ENCODE measurements at regions not wholly inside any gene's neighbourhood (a gene's known extent, or its start where the extent isn't known, plus 50 kb on each side); places are given as distances from the start of the nearest gene placed in this dataset.

GRCh38 chr9:129237803-129238202, 59.7 kb upstream of the IER5L start:
- no peak overlapping the region for H3K4ac ChIP-seq (replicated peaks; ENCODE audit: insufficient read length, low read depth, low read length)
- peaks cover 3% of the 10 kb centered on the region; the same call in 1 of the 2 replicates for H3K23me2 ChIP-seq (ENCODE audit: low read depth, low read length)
- H3K14ac ChIP-seq (ENCODE audit: insufficient read length) = no peak overlapping the region
- no peak overlapping the region for H3K9ac ChIP-seq (replicated peaks in 1 of 4; ENCODE audit: extremely low read depth in 1 of 4, low read depth in 3 of 4, low read length in 3 of 4)
- H3K18ac ChIP-seq (ENCODE audit: extremely low read depth, low read length) = no peak overlapping the region
- no peak for FAIRE-seq
- no peak overlapping the region for H2AK5ac ChIP-seq (ENCODE audit: low read depth, low read length)
- H3K23ac ChIP-seq (ENCODE audit: insufficient read length) = no peak overlapping the region
- no peak overlapping the region for H4K8ac ChIP-seq (ENCODE audit: extremely low read depth, insufficient read depth, low read length)
- peaks cover 0 to 3% of the 10 kb centered on the region in 2 experiments for H4K20me1 ChIP-seq (replicated peaks in 1 of 2; ENCODE audit: control insufficient read depth in 1 of 2, insufficient read depth in 2 of 2, low read length in 2 of 2)
- no peak for TF ChIP-seq RXRA (IDR thresholded peaks at IDR 0.05; ENCODE audit: insufficient read depth, low read depth, low read length)
- TF ChIP-seq E2F6 (IDR thresholded peaks at IDR 0.05) = no peak
- no peak for TF ChIP-seq SAP30 (IDR thresholded peaks at IDR 0.05; ENCODE audit: insufficient read depth, insufficient replicate concordance, low read length)
- no peak for TF ChIP-seq TAF1 (IDR thresholded peaks at IDR 0.05; ENCODE audit: low read depth, low read length)
- TF ChIP-seq NRF1 (IDR thresholded peaks at IDR 0.05; ENCODE audit: low read depth, low read length) = no peak
- H3K27ac ChIP-seq (ENCODE audit: low read depth, low read length) = no peak overlapping the region
- 76% methylated on average over 2 of the region's 2 CpGs; no CpG with 5 or more reads in 1 of the 2 experiments for WGBS, 2 experiments (ENCODE audit: extremely low coverage in 1 of 2, insufficient coverage in 1 of 2, insufficient read length in 1 of 2, insufficient replicate concordance in 2 of 2, low coverage in 1 of 2, low lambda C conversion rate in 2 of 2, missing lambda C conversion rate in 1 of 2)
- H3K4me2 ChIP-seq (ENCODE audit: insufficient read depth in 1 of 2, low read depth in 2 of 2, low read length in 2 of 2) = no peak overlapping the region
- ChIA-PET POLR2A (ENCODE audit: partially characterized antibody) (interaction anchor here (1.1 to 1.8 kb wide), 6 partner anchors 10 to 108 kb away, joined by 3 to 7 read pairs (median 4); no protein-coding TSS in a partner anchor), CTCF (ENCODE audit: partially characterized antibody) (interaction anchor here (0.6 to 3.1 kb wide), 13 partner anchors 8 to 387 kb away, joined by 3 to 14 read pairs (median 4); no protein-coding TSS in a partner anchor)
- no peak overlapping the region for H2BK15ac ChIP-seq (ENCODE audit: low read length)
- H2BK20ac ChIP-seq (ENCODE audit: low read length) = no peak overlapping the region
- H4K5ac ChIP-seq (ENCODE audit: insufficient read length, low read depth, low read length) = no peak overlapping the region
- no peak overlapping the region for H2BK12ac ChIP-seq (ENCODE audit: low read depth, low read length)
- no peaks in the 10 kb centered on the region for H3K79me1 ChIP-seq (ENCODE audit: low read depth, low read length)
- peaks cover 0 to 4% (median 0%) of the 10 kb centered on the region in 4 experiments; a peak in 2 of 7 replicates for H3K27me3 ChIP-seq (replicated peaks in 1 of 4; ENCODE audit: control insufficient read depth in 3 of 4, extremely low read depth in 1 of 4, insufficient read depth in 3 of 4, low read length in 3 of 4)
- H3K56ac ChIP-seq (replicated peaks; ENCODE audit: insufficient read length, low read depth, low read length) = no peak overlapping the region
- H2BK120ac ChIP-seq (replicated peaks; ENCODE audit: low read depth, low read length) = no peak overlapping the region
- H2AFZ ChIP-seq (ENCODE audit: low read length) = no peak overlapping the region
- H3K9me3 ChIP-seq (ENCODE audit: insufficient read depth in 2 of 2, low read depth in 1 of 2, low read length in 1 of 2) = no peaks in the 10 kb centered on the region
- no peak overlapping the region for H2BK5ac ChIP-seq (ENCODE audit: low read depth, low read length)
- no peak overlapping the region for H3K4me3 ChIP-seq (ENCODE audit: extremely low read depth in 1 of 4, insufficient read depth in 2 of 4, low read depth in 3 of 4, low read length in 4 of 4)
- no peaks in the 10 kb centered on the region for H3K36me3 ChIP-seq (ENCODE audit: control insufficient read depth in 2 of 4, insufficient read depth in 4 of 4, low read length in 3 of 4)
- H3K79me2 ChIP-seq (ENCODE audit: control insufficient read depth in 1 of 2, insufficient read depth in 2 of 2, low read length in 2 of 2) = no peaks in the 10 kb centered on the region
- no peak overlapping the region for H4K91ac ChIP-seq (replicated peaks; ENCODE audit: insufficient read length, low read length)
- no peak for DNase-seq (ENCODE audit: low read depth in 1 of 2, low spot score in 2 of 2)
- H3K4me1 ChIP-seq (replicated peaks in 1 of 4; ENCODE audit: control insufficient read depth in 3 of 4, insufficient read depth in 4 of 4, low read length in 3 of 4) = peaks cover 0 to 10% (median 4%) of the 10 kb centered on the region in 4 experiments; a peak in 5 of 7 replicates
